NOMO-1 treated with dmso at 0.1 percent for 144 hours (cell line): ENCODE measurements at regions not wholly inside any gene's neighbourhood (a gene's known extent, or its start where the extent isn't known, plus 50 kb on each side); places are given as distances from the start of the nearest gene placed in this dataset.

ENCODE experiments used
- DNase-seq: peaks from one replicate; lab custom pipeline; 2025; ENCODE audit not compliant: unreplicated experiment; lab: John Stamatoyannopoulos, UW

DNA sequence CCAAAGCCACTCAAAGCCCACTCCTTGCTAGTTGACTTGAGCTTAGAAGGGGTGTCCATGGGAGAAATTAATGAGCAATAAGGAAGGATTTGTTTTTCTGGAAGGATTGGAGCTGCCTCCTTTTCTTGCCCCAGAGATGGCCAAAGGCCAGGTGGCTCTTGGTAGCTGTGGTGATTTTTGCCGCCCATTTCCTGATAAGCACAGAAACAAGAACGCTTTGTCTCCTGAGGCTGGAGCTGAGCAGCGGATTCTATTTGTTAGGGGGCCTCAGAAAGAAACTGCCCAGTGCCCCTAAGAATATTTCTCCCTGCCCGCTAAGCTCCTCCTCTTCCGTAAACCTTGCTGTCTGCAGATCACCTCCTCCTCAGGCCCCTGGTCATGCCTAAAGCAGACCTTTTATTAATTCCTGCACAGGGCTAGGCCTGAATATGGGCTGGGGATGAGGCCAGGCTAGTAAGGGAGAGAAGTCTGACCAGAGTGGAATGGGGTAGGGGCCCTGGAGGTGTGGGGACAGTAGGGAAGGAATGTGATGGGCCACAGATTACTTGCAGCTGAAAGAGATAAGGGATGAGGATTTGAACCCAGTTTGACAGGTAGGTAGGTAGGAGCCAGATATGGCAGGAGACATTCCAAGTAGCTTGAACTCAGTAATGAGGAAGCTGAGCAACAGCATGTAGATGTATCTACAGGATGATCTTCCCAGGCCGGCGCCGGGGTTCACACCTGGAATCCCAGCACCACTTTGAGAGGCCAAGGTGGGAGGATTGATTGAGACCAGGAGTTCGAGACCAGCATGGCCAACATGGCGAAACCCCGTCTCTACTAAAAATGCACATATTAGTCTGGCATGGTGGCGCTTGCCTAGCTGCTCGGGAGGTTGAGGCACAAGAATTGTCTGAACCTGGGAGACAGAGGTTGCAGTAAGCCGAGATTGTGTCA is 71.2 kb upstream of the NAA20 start:
- DNase-seq: no peak

DNA sequence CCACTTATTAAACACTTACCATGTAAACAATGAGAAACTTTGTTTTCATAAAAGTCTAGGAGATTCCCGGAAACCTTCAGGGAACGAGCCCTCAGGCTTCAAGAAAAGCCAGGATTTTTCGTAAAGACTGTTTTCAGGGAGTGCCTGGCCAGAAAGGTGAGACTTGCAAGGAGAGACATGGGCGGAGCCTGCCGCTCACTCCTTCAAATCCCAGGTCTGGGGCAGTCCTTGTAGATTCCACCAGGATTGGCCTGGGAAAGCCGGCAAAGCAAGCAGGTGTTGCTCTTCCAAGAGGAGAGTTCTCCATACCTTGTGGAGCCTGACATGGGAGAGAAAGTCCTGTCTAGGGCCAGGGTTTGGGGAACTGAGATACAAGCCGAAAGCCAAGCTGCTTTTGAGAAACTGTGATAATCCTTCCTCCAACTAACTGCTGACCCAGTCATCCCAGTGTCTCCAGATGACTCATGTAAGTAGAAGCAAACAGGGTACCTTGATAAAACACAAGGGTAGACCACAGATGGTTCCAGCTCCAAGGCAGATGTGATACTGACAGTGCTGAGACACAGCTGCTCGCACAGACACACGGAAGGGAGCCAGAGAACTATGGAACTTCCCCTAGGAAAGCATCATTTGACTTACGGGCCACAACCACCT is 69.4 kb upstream of the NAA20 start:
- DNase-seq: no peak

DNA sequence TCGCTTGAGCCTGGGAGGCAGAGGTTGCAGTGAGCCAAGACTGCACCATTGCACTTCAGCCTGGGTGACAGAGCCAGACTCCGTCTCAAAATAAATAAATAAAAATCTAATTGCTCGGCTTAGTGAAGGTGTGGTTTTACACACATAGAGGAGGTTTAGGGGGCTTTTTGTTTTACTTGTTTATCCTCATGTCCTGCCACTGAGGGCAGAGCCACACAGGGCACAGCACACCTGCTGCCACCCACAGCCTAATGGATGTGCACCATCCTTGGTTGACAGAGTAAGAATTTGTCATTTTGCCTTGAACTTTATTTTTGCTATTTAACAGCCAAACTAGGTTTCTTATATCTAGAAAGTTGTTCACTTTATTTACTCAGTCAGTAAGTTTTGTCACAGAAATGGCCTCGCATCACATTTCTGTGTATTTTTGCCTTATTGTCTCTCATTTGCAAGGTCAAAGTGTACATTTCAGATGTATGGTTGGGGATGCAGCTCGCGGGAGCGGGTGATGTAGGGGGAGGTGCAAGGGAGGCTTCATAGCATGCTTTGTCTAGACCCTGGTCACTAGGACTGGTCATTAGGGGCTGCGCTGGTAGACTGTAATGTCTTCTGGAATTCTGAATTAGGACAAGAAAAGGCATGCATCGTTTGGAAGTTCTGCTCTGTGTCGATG is 67.8 kb upstream of the NAA20 start:
- DNase-seq: no peak

DNA sequence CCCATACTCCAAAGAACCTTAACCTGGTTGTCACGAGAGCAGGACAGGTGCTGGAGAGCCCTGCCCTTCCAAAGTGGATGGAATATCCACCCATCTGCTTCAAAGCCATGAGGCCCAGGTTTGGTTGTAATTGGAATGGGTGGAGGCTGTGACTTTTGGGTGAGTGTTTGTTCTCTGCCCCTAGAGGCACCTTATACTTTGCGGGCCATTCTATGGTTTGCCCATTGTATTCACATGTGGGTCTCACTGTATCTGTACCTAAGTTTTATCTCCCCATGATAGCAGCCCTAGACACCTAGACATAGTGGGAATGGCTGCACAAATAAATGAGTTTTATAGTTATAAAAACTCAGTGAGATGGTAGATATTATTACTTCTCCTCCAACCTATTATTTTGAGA is 67.1 kb upstream of the NAA20 start:
- DNase-seq: no peak

DNA sequence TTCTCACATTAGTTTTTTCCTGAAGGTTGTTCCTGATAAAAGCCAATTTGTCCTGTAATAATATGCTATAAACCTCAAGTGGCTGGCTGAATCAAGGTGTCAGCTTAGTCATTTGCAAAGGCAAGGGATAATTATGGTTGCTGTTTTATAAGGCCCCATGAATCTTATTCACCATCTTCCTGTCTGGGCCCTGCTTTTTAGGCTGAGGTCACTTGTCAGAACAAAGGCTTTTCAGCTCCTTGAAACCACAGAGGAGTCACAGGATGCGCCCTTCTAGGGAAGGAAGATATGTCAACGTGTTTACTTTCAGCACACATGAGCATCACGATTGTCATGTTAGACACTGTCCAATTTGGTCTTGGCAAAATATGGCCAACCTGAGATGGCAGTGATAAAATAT is 64.8 kb upstream of the NAA20 start:
- DNase-seq: no peak

DNA sequence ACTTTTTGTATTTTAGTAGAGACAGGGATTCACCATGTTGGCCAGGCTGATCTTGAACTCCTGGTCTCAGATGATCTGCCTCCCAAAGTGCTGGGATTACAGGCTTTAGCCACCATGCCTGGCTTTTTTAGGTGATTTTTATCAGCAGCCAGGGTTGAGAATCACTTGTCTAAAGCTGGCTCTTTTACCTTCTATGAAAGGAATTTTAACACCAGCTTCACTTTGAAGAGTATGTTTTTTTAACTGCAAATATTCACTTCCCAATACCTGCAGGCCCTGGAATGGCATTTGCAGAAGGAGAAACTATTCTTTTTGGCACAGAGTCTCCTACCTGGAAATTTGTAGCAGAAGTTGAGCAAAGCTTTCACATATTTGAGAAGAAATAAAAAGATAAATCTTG is 63.6 kb upstream of the NAA20 start:
- DNase-seq: no peak

DNA sequence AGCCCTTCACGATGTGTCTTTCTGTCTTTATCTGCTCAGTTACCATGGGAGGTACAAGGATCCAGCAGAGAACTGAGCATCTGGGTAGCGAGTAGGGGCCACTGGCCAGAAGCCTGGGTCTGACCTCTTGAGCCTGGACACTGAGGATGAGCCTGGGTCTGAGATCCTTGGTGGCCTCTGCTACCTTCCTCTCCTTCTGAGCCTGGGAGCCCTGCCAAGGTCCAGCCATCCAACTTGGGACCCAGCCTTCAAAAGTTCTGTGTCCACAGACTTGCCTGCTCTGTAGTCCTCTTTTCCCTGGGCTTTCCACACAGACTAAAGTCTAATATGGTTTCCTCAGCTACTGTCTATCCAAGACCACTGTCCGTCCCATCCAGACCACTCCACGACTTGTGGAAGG is 60.2 kb upstream of the NAA20 start:
- DNase-seq: no peak

DNA sequence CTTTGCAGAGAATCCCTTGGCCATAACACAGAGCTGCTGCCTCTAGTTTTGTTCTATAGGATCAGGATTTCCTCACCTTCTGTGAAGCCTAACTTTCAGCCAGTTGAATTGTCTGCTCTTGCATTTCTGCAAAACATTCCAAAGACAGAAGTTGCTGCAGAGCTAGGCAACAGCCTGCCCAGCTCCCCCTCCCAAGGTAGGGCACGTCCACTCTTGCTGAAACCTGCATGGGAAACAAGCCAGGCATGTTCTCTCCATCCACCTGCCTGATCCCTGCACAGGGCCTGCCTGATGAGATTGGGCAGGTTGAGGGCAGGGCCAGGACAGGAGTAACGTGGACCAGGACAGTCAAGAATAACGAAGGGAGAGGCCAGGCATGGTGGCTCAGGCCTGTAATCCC is 58.9 kb upstream of the NAA20 start:
- no peak for DNase-seq

DNA sequence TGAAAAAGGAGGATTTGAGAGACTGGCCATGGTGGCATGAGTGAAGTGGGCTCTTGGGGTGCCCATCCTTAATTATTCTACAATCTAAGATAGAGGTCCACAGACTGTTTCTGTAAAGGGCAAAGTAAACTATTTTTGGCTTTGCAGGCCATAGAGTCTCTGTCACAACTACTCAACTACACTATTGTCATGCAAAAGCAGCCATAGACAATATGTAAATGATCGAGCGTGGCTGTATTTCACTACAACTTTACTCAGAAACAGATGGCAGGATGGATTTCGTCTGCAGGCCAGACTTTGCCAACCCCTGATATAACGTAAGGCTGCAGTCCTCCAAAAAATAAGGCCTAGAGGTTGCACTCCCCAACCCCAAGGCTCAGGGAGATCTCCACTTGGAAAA is 58.2 kb upstream of the NAA20 start:
- no peak for DNase-seq

DNA sequence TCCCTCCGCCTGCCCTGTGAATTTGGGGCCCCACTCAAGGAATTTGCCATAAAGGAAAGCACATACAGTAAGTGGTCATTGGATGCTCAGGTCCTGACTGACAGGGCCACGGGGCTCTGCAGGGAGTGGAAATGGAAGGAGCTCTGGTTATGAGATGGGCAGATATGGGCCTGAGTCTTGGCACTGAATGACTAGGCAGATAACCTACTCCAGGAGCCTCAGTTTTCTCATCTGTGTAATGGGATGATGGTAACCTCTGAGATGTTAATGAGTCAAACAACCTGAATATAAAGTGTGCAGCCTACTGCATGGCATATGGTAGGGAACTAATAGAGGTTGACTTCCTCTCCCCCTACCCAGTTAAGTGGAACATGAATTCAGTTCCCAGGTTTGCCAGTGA is 56.4 kb upstream of the NAA20 start:
- no peak for DNase-seq

DNA sequence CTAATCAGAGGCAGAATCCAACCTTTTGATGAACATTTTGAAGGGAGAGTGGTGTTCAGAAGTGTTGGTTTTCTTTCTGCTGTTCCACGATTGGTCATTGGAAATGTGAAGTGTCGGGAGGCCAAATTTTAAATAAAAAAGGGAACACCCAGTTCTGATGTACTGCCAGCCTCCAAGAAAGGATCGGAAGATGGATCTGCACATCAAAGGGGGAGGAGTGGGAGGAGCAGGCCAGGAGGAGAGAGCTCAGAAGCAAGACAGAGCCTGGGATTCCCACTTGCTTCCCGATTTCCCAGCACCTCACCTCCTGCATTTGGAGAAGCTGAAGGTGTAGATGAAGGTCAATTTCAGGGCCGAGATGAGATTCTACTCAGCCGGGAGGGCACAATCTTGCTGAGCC is 55.9 kb upstream of the NAA20 start:
- no peak for DNase-seq

DNA sequence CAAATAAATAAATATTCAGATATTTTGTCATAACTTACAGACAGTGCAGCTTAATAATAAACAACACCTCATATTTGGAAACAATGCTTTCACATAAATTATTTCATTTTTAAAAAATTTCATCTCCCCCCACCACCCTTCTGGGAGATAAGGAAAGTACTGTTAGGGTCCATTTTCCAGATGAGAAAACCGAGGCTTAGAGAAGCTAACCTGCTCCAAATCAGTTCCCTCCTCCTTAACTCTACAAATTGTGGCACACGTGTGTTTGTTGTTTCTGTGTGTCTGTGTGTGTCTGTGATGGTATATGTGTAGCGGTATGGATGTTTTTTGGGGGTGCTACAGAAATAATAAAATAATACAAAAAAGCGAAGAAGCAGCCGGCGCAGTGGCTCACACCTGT is 54.2 kb upstream of the NAA20 start:
- no peak for DNase-seq

DNA sequence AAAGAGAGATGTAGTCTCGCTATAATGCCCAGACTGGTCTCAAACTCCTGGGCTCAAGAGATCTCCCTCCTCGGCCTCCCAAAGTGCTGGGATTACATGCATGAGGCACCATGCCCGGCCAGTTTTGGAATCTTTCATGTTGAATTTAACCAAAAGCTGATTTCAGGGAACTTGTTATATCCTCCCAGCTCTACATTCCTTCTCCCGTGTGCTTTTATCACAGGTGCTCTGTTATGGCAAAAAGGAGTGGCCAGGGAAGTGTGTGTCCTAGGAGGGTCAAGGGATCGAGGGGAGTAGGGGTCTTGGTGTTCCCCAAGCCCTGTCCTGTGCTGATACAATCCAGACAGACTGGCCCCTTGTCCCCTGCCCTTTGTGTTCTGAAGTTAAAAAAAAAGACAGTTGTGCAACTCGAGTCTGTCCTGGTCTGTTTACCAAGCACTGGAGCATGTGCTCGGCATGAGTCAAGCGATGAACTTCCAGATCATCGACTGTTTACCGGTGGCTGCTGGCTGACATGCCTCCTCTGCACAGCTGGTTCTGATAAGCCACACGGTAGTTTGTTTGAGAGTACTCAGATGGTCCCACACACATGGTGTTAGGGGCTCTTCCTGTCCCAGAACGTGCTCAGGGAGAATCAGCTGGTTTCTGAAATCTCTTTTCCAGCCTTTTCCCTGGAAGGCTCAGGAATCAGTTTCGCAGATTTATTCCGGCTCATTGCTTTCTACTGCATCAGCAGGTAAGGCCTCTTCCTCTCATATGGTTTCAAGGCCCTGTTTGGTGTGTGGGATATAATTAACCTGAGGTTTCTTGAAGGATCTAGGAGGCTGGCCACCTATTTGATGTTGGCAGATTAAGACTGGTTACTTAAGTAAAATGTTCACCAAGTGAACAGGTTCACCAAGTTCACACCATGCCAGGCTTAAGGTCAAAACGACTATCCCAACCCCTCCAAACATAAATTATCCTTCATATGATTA is 52.6 kb upstream of the NAA20 start:
- no peak for DNase-seq

DNA sequence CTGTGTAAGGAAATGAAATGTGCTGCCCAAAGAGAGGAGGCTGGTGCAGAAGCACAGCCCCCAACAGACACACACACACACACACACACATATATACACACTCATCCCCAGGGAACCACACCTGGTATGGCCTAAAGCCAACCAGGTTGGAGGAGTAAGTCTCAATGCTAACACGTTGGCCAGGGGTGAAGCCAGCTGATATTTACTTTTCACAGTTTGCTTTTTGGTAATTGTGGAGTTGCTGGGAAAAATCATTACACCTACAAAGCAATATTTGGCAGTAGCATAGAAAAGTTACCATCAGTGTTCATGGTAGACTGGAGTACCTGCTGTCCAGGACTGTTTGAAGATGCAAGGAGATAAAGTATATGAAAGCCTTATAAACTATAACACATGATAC is 50.3 kb upstream of the NAA20 start:
- DNase-seq: no peak
